ENCODE measurements at regions not wholly inside any gene's neighbourhood (a gene's known extent, or its start where the extent isn't known, plus 50 kb on each side); places are given as distances from the start of the nearest gene placed in this dataset.

DNA sequence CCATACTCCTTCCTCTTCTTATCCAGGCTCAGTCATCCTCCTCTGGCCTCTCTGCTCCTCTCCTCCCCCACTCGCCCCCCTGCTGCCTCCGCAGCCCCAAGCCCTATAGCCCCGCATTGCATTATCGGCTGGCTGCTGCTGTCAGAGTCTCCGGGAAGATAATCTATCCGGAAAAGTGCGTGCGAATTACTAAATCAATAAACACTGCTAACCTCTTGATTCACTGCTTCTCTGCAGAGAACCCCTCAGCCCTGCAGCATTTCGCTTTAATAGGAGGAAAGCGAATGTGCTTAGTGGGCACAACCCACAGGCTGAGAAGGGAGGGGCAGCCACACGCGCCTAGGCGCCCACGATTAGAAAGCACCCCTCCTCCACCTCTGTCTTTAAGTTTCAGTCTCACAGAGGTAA is 167.6 kb downstream of the ABHD5 start:
- TF ChIP-seq GATA2 (IDR thresholded peaks at IDR 0.05; ENCODE audit: low read depth, low read length), result no peak
- no peak for TF ChIP-seq GATA3 (IDR thresholded peaks at IDR 0.05; ENCODE audit: low read depth, low read length)

Data from SH-SY5Y (cell line).